Neuron (in vitro differentiated cells): ENCODE measurements at regions not wholly inside any gene's neighbourhood (a gene's known extent, or its start where the extent isn't known, plus 50 kb on each side); places are given as distances from the start of the nearest gene placed in this dataset.

Source experiments
- H2AFZ ChIP-seq: one replicate; pipeline ENCODE4 v1.6.1; 2013; ENCODE audit warnings: low read depth, mild to moderate bottlenecking, inconsistent platforms, low read length, moderate library complexity
- H3K27me3 ChIP-seq: one replicate; pipeline ENCODE4 v1.6.1; 2013; ENCODE audit warnings: low read length; ENCODE audit not compliant: insufficient read depth
- H3K36me3 ChIP-seq: one replicate; pipeline ENCODE4 v1.6.1; 2013; ENCODE audit warnings: low read length; ENCODE audit not compliant: insufficient read depth
- H3K4me1 ChIP-seq: one replicate; pipeline ENCODE4 v1.6.1; 2013; ENCODE audit warnings: low read length; ENCODE audit not compliant: insufficient read depth
- H3K4me3 ChIP-seq: 2 replicates; pipeline ENCODE4 v1.5.1; 2013; ENCODE audit warnings: mild to moderate bottlenecking, low read length, moderate library complexity
- H3K9me3 ChIP-seq: one replicate; pipeline ENCODE4 v1.6.1; 2013; ENCODE audit warnings: low read length

DNA sequence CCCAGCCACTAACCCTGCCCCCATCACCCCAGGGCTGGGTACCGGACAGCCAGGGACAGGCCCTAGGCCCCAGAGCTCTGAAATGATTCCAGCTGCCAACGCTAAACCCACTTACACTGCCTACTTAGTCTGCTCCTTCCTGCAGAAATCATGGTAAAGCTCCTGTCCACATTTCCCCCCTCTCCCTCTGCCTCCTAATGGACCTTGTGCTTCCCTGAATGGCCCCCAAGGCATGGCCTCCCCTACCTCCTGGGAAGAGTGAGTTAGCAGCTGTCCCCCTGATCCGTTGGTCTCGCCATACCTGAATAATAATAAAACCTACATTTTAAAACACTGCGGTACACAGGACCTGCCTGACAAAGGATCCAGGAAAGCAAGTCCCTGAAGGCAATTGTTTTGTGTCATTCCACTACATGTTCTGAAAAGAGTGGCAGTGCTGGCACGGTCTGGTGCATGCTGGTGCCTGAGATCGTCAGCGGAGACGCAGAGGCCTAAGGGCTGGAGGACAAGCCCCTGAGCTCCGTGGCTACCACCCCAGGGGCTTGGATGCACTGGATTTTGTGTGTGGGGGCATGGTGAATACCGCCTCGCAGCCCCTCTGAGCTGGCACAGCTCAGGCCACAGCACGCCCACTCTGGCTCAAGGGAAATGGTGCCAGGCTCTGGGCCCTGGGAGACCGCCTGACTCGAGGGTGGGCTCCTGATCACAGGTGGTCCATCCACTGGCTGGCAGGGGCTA is 186.3 kb downstream of the CTTN start:
- no peaks in the 10 kb centered on the region for H3K36me3 ChIP-seq
- no peak overlapping the region for H2AFZ ChIP-seq
- peaks cover 9% of the 10 kb centered on the region for H3K4me1 ChIP-seq
- no peaks in the 10 kb centered on the region for H3K27me3 ChIP-seq
- H3K4me3 ChIP-seq, result no peak overlapping the region
- peaks cover 4% of the 10 kb centered on the region for H3K9me3 ChIP-seq

DNA sequence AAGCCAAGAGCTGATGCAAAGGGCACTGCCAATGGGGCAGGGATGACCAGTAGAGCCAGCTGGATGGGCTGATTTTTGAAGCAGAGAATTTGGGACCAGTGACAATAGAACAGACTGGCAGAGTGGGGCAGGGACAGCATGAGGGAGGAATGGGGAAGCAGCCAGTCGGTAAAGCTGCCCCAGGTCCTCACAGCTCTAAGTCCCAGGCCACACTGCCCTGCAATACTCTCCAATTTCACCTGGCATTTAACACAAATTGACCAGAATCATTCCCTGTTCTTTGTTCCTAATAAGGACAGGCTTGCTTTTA is 186.9 kb downstream of the CTTN start:
- Histone ChIP-seq H3K4me3 (no peak overlapping the region), H3K4me1 (peaks cover 9% of the 10 kb centered on the region), H3K9me3 (peaks cover 4% of the 10 kb centered on the region), H3K27me3 (no peaks in the 10 kb centered on the region), H2AFZ (no peak overlapping the region), H3K36me3 (no peaks in the 10 kb centered on the region)

DNA sequence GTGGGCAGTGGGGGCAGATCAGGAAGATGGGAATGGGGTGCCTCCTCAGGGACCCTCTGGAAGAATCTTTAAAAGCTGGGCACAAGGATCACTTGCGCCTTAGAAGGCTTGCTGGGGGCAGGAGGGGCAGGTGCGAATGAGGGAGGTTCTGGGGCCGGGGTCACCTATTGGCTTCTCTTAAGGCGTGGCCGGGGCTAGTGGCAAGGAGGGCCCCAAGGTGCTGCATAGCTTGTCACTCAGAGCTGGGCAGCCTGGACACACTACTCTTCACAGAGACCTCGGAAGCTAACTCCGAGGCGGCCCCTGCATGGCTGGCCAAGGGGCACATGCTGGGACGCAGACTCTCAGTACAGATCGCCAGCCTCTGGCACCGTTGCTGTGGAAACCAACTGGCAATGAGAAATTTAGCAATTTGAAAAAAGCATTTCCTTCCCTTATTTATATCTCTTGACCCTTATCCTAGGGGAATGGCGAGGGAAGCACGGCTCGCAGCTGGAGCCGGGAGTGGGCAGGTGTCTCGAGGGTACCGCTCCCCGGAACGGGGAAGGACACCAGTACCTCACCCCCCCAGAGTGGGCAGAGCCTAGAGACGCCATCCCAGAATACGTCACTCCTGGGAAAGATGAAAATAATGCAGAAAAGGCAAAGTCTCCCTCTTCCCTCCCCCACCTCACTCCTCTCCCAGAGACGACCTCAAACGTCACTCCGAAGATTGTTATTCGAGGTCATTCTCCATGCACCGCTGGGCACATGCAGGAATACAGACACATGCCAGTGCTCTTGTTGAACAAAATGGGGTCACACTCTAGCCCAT is 188.1 kb downstream of the CTTN start:
- Histone ChIP-seq H3K27me3 (no peaks in the 10 kb centered on the region), H3K4me1 (peaks cover 9% of the 10 kb centered on the region), H3K4me3 (no peak overlapping the region), H3K9me3 (peaks cover 4% of the 10 kb centered on the region), H3K36me3 (no peaks in the 10 kb centered on the region), H2AFZ (no peak overlapping the region)

DNA sequence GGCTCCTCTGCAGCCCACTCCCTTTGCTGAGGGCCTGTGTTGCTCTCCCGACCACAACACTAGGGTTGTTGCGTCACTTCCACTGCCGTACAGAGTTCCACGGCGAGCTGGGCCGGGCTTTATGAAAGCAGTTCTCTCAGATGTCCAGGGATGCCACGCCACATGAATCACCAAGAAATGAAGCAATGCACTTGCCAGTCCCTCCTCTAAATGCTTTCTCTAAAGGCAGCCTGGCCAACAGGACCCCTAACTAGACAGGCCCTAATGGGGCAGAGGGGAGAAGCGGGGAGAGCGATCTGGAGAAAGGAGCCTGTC is 188.7 kb downstream of the CTTN start:
- Histone ChIP-seq H3K9me3 (peaks cover 4% of the 10 kb centered on the region), H2AFZ (no peak overlapping the region), H3K36me3 (no peaks in the 10 kb centered on the region), H3K4me3 (no peak overlapping the region), H3K27me3 (no peaks in the 10 kb centered on the region), H3K4me1 (peaks cover 9% of the 10 kb centered on the region)

DNA sequence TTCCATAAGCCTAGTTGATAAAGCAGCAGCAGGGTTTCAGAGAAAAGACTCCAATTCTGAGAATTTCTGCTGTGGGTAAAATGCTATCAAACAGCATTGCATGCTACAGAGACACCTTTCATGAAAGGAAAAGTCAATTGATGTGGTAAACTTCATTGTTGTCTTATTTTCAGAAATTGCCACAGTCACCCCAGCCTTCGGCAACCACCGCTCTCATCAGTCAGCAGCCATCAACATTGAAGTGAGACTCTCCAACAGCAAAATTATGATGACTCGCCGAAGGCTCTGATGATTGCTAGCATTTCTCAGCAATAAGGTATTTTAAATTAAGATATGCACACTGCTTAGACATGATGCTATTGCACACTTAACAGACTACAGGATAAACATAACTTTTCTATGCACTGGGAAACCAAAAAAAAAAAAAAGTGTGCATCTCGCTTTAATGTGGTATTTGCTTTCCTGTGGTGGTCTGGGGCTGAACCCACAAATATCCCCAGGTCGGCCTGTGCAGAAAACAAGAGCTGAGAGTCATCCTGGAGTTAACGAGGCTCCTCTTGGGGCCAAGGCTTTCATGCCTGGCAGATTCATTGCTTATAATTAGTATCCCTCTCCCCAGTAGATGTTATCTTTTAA is 192.1 kb downstream of the CTTN start:
- no peak overlapping the region for H2AFZ ChIP-seq
- no peaks in the 10 kb centered on the region for H3K27me3 ChIP-seq
- peaks cover 4% of the 10 kb centered on the region for H3K9me3 ChIP-seq
- H3K4me3 ChIP-seq, result no peak overlapping the region
- peaks cover 9% of the 10 kb centered on the region for H3K4me1 ChIP-seq
- H3K36me3 ChIP-seq, result no peaks in the 10 kb centered on the region

DNA sequence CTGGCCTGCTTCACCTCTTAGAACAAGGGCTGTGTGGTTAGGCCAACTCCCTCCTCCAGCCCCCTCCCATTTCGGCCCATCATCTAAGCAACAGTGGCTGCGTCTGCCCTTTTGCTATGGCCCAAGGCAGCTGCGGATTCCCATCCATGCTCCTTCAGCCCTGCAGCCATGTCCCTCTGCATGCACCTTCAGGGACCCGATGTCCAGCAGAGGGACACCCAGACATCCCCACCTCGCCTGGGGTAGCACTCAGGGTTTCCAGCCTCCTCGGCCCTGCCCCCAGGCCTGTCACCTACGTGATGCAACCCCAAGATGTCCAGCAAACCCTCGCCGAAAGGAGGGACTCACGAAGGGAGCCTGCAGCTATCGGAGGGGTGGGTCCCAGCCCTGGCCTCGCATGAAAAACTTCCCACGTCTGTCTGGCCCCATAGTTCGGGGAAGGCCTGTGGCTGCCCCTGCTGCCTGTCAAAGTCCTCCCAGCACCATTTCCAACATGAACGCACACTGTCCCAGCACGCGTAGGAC is 194.4 kb downstream of the CTTN start:
- Histone ChIP-seq H3K9me3 (peaks cover 4% of the 10 kb centered on the region), H3K4me1 (peaks cover under 1% of the 10 kb centered on the region), H3K36me3 (no peaks in the 10 kb centered on the region), H3K4me3 (no peak overlapping the region), H3K27me3 (no peaks in the 10 kb centered on the region), H2AFZ (no peak overlapping the region)

DNA sequence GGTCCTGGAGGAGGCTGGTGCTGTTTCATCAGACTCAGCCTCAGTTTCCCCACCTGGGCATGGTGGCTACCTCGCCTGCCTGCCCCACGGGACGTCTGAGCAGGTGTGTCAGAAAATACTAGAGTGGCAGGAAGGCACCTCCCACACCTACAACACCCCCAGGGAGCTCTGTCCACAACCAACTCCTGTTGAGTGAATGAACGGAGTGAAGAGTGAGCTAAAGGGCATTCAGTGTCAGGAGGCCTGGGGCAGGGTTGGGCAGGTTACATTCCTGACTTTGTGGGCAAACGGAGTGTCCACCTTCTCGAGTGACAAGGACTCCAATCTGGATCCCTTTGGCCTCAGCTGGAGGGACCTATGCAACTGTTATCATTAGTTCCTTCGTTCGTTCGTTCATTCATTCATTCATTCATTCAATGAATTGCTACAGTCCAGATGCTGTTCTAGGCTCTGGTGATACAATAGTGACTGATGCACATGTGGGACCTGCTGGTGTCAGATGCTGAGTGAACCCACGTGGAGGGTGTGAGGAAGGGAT is 195.2 kb downstream of the CTTN start:
- H3K4me3 ChIP-seq, result no peak overlapping the region

DNA sequence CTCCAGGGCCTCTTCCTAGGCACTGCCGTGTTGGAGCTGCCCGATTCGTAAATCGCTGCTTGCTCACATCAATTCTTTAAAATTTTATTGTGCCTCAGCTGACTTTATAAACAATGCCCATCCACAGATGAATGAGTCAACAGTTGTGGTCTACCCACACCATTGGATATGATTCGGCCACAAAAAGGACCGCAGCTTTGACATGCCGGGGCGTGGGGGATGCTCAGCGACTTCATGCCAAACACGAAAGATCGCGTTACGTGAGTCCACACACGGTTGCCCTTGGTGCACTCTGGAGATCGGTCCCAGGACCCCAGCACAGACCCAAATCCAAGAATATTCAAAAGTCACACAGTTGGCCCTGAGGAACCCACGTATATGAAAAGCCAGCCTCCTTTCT is 195.7 kb downstream of the CTTN start:
- peaks cover 8% of the 10 kb centered on the region for H3K4me1 ChIP-seq
- H3K4me3 ChIP-seq, result no peak overlapping the region
- H3K36me3 ChIP-seq, result no peaks in the 10 kb centered on the region
- H2AFZ ChIP-seq, result no peak overlapping the region
- no peaks in the 10 kb centered on the region for H3K27me3 ChIP-seq
- peaks cover 4% of the 10 kb centered on the region for H3K9me3 ChIP-seq

More for the DNA sequence above, 195.2 kb downstream of the CTTN start:
- H3K9me3 ChIP-seq, result peaks cover 4% of the 10 kb centered on the region
- no peak overlapping the region for H2AFZ ChIP-seq
- peaks cover 7% of the 10 kb centered on the region for H3K4me1 ChIP-seq
- H3K36me3 ChIP-seq, result no peaks in the 10 kb centered on the region
- H3K27me3 ChIP-seq, result no peaks in the 10 kb centered on the region

DNA sequence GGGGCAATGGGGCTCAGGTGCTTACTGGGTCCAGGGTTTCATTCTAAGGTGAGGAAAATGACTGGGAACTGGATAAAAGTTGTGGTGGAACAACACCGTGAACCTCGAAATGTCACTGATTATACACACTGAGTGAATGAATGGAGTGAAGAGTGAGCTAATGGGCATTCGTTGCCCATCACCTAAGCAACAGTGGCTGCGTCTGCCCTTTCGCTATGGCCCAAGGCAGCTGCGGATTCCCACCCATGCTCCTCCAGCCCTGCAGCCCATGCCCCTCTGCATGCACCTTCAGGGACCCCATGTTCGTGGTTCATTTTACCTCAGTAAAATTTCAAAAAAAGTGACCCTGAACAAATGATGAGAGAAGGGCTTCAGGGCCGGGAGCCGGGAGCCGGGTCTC is 196.3 kb downstream of the CTTN start:
- Histone ChIP-seq H3K4me3 (no peak overlapping the region), H3K4me1 (peaks cover 8% of the 10 kb centered on the region)

DNA sequence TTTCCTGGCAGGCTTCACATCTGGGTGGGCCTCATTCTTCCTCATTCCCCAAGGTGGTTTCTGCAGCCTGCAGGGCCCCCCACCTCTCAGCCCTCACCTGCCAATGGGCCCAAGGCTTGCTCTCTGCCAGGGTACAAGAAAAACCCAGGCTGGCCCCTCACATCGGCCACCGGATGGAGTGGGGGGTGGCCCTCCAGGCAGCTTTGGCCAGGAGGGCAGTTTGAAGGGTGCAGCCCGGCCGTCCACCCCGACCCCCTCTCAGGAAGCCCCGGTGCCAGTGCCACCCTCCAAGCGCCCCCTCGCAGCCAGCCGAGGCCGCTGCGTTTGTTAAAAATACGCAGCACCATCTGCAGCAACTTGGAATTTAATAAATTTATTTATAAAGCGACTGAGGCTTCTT is 196.7 kb downstream of the CTTN start:
- Histone ChIP-seq H3K4me1 (peaks cover 8% of the 10 kb centered on the region), H3K36me3 (no peaks in the 10 kb centered on the region), H3K9me3 (no peaks in the 10 kb centered on the region), H3K4me3 (no peak overlapping the region), H3K27me3 (no peaks in the 10 kb centered on the region), H2AFZ (no peak overlapping the region)

More for the DNA sequence above, 196.3 kb downstream of the CTTN start:
- no peak overlapping the region for H2AFZ ChIP-seq
- no peaks in the 10 kb centered on the region for H3K36me3 ChIP-seq
- H3K9me3 ChIP-seq, result peaks cover under 1% of the 10 kb centered on the region
- H3K27me3 ChIP-seq, result no peaks in the 10 kb centered on the region

DNA sequence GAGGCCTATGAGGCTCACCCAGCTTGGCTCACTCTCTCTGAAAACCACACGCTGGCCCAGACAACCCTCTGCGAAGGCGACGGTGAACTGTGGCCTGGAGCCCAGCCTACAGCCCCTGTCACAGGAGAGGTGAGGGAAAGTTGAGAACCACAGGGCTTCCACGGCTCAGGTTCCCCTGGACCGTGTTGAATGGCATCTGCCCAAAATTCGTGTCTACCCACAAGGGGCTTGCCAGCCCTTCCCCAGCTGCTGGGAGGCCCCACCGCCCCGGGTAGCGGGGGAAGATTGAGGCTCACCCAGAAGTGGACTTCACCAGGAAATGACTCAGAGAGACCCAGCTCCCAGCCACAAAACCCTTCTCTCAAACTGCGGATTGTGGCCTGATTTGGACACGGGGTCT is 197.1 kb downstream of the CTTN start:
- H3K4me3 ChIP-seq, result no peak overlapping the region
- H3K27me3 ChIP-seq, result no peaks in the 10 kb centered on the region
- no peaks in the 10 kb centered on the region for H3K9me3 ChIP-seq
- H3K4me1 ChIP-seq, result peaks cover 8% of the 10 kb centered on the region
- H2AFZ ChIP-seq, result no peak overlapping the region
- H3K36me3 ChIP-seq, result no peaks in the 10 kb centered on the region

DNA sequence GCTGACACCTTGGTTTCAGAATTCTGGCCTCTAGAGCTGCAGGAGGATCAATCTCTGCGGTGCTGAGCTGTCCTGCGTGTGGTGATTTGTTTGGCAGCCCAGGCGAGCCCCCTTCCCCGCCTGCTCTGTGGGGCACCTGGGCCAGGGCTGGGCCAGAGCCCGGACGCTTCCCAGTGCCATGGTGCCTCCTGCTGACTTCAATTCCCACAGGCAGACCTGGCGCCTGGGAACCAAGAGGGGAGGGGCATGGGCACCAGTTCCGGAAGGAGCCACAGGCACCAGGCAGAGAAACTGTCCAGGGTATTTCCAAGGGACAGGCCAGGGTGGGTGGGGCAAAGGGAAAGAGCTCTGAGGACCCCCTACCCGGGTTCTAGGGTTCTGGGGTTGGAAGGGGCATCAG is 197.8 kb downstream of the CTTN start:
- no peaks in the 10 kb centered on the region for H3K9me3 ChIP-seq
- H3K4me1 ChIP-seq, result peaks cover 8% of the 10 kb centered on the region
- no peak overlapping the region for H3K4me3 ChIP-seq
- H3K27me3 ChIP-seq, result no peaks in the 10 kb centered on the region
- H2AFZ ChIP-seq, result no peak overlapping the region
- no peaks in the 10 kb centered on the region for H3K36me3 ChIP-seq

DNA sequence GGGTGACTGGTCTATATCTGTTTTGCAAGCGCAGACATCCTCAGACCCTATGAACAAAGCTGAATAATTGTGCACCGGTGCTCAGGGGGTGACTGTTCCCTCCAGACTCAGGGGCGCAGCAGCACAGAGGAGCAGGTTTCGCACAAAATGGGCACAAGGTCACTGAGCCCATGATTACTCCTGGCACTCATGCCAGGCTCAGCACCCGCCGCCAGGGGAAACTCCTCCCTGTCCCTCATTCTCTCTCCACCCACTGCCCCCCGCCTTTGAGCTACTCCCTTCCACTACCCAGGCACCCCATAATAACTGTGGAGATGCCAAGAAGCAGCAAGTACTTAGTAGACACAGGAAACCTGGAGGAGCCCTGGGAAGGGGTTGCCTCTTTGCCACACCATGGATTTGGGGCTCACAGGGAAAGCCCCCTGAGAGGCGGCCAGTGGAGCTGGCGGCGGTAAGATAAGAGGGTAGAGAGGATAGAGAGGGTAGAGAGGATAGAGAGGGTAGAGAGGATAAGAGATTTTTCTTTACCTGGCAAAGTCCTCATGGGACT is 198.8 kb downstream of the CTTN start:
- H3K27me3 ChIP-seq, result no peaks in the 10 kb centered on the region
- H3K9me3 ChIP-seq, result no peaks in the 10 kb centered on the region
- no peaks in the 10 kb centered on the region for H3K36me3 ChIP-seq
- H3K4me1 ChIP-seq, result peaks cover 8% of the 10 kb centered on the region
- H3K4me3 ChIP-seq, result no peak overlapping the region
- H2AFZ ChIP-seq, result no peak overlapping the region
